ENCODE measurements at regions not wholly inside any gene's neighbourhood (a gene's known extent, or its start where the extent isn't known, plus 50 kb on each side); places are given as distances from the start of the nearest gene placed in this dataset.

DNA sequence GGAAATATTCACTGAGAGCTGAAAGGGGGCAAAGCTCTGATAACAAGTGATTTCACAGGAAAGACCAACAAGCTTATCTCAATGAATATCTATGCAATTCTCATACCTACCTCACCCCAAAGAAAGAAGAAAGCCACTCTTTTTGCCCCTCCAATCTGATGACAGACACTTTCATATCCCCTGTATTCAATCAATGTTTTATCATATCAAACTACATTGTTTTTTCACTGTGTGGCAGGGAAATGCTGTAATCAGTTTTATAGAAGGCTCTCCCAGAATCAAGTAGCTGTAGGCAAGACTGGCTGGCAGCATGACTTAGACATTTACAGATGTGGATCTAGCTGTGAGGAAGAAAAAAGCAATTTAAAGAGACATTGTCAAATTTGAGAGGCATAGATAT, 81.3 kb upstream of the PIK3C3 start:
- Histone ChIP-seq H3K4me2 (no peak overlapping the region), H3K4me3 (no peak overlapping the region), H3F3A (replicated peaks; ENCODE audit: low read depth) (no peaks in the 10 kb centered on the region), H4K20me1 (replicated peaks; ENCODE audit: insufficient read depth) (no peaks in the 10 kb centered on the region), H3K27me3 (ENCODE audit: insufficient read depth) (no peaks in the 10 kb centered on the region), H2AFZ (peak overlapping the region; percentile 24; the same call in 1 of the 2 replicates), H3K4me1 (ENCODE audit: insufficient read depth) (no peaks in the 10 kb centered on the region), H3K36me3 (ENCODE audit: insufficient read depth) (no peaks in the 10 kb centered on the region), H3K79me2 (replicated peaks; ENCODE audit: insufficient read depth) (no peaks in the 10 kb centered on the region), H3K27ac (ENCODE audit: low read depth) (no peak overlapping the region), H3K9me2 (ENCODE audit: insufficient read depth) (no peaks in the 10 kb centered on the region)
- Mint-ChIP-seq H3K4me3 (no peak overlapping the region), H3K27ac (no peak overlapping the region), H3K27me3 (ENCODE audit: insufficient read depth, low read depth, poor library complexity) (no peaks in the 10 kb centered on the region), H3K4me1 (peaks cover 3% of the 10 kb centered on the region; the same call in 1 of the 3 replicates), H3K9me3 (no peaks in the 10 kb centered on the region), H3K36me3 (ENCODE audit: low read depth) (no peaks in the 10 kb centered on the region)
- ATAC-seq, result no peak
- TF ChIP-seq ZNF114 (CRISPR knock-in tag; IDR thresholded peaks at IDR 0.05), result no peak
- no peak for TF ChIP-seq CREB1 (CRISPR knock-in tag; IDR thresholded peaks at IDR 0.05; ENCODE audit: low read depth)
- no peak for TF ChIP-seq STAT1 (IDR thresholded peaks at IDR 0.05; ENCODE audit: unreplicated experiment)
- TF ChIP-seq ETS1 (IDR thresholded peaks at IDR 0.05), result no peak
- no peak for TF ChIP-seq JUNB (IDR thresholded peaks at IDR 0.05; ENCODE audit: unreplicated experiment)
- no peak for TF ChIP-seq POLR2AphosphoS5 (IDR thresholded peaks at IDR 0.05; ENCODE audit: low read depth)
- no peak for TF ChIP-seq EZH2 (IDR thresholded peaks at IDR 0.05; ENCODE audit: low read depth, unreplicated experiment)
- TF ChIP-seq EZH2phosphoT487 (IDR thresholded peaks at IDR 0.05; ENCODE audit: unreplicated experiment), result no peak
- DNase-seq (ENCODE audit: low spot score), result no peak

- H3K9me2 ChIP-seq (ENCODE audit: insufficient read depth), result no peaks in the 10 kb centered on the region
- H3F3A ChIP-seq (replicated peaks; ENCODE audit: low read depth), result no peaks in the 10 kb centered on the region
- no peak for TF ChIP-seq EZH2 (IDR thresholded peaks at IDR 0.05; ENCODE audit: low read depth, unreplicated experiment)
- TF ChIP-seq EZH2phosphoT487 (IDR thresholded peaks at IDR 0.05; ENCODE audit: unreplicated experiment), result no peak
- no peak for TF ChIP-seq CREB1 (CRISPR knock-in tag; IDR thresholded peaks at IDR 0.05; ENCODE audit: low read depth)
- TF ChIP-seq, protein P1, sequence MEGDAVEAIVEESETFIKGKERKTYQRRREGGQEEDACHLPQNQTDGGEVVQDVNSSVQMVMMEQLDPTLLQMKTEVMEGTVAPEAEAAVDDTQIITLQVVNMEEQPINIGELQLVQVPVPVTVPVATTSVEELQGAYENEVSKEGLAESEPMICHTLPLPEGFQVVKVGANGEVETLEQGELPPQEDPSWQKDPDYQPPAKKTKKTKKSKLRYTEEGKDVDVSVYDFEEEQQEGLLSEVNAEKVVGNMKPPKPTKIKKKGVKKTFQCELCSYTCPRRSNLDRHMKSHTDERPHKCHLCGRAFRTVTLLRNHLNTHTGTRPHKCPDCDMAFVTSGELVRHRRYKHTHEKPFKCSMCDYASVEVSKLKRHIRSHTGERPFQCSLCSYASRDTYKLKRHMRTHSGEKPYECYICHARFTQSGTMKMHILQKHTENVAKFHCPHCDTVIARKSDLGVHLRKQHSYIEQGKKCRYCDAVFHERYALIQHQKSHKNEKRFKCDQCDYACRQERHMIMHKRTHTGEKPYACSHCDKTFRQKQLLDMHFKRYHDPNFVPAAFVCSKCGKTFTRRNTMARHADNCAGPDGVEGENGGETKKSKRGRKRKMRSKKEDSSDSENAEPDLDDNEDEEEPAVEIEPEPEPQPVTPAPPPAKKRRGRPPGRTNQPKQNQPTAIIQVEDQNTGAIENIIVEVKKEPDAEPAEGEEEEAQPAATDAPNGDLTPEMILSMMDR (conservative IDR thresholded peaks at IDR 0.05; ENCODE audit: low read depth in 2 of 2), result no peak
- TF ChIP-seq STAT1 (IDR thresholded peaks at IDR 0.05; ENCODE audit: unreplicated experiment), result no peak
- TF ChIP-seq ZNF331 (CRISPR knock-in tag; IDR thresholded peaks at IDR 0.05; ENCODE audit: low read depth), result no peak
- TF ChIP-seq ZNF114 (CRISPR knock-in tag; IDR thresholded peaks at IDR 0.05), result no peak
- no peak overlapping the region for H2AFZ ChIP-seq
- H3K27ac ChIP-seq (ENCODE audit: low read depth), result no peak overlapping the region
- no peaks in the 10 kb centered on the region for H3K27me3 ChIP-seq (ENCODE audit: insufficient read depth)
- Mint-ChIP-seq H3K36me3 (ENCODE audit: low read depth) (no peaks in the 10 kb centered on the region), H3K27me3 (ENCODE audit: insufficient read depth, low read depth, poor library complexity) (no peaks in the 10 kb centered on the region), H3K9me3 (no peaks in the 10 kb centered on the region), H3K4me1 (peaks cover 2% of the 10 kb centered on the region; the same call in 1 of the 3 replicates), H3K27ac (no peak overlapping the region), H3K4me3 (no peak overlapping the region)
- no peaks in the 10 kb centered on the region for H3K36me3 ChIP-seq (ENCODE audit: insufficient read depth)
- no peaks in the 10 kb centered on the region for H3K79me2 ChIP-seq (replicated peaks; ENCODE audit: insufficient read depth)
- no peak for DNase-seq (ENCODE audit: low spot score)
- no peak for ATAC-seq
- H3K4me3 ChIP-seq, result no peak overlapping the region
- H3K4me2 ChIP-seq, result no peak overlapping the region
- H3K4me1 ChIP-seq (ENCODE audit: insufficient read depth), result no peaks in the 10 kb centered on the region
- no peaks in the 10 kb centered on the region for H4K20me1 ChIP-seq (replicated peaks; ENCODE audit: insufficient read depth)
These were observed 82.8 kb upstream of the PIK3C3 start for GRCh38 chr18:41872206-41872605.

Data from GM23338 (cell line).